22Rv1 (cell line): ENCODE measurements at regions not wholly inside any gene's neighbourhood (a gene's known extent, or its start where the extent isn't known, plus 50 kb on each side); places are given as distances from the start of the nearest gene placed in this dataset.

Experiments
- H3K27ac ChIP-seq: fragments of 450-650 bp; 2 replicates; pipeline ENCODE4 v1.5.1; 2017
- ZFX ChIP-seq: fragments of 450-650 bp; IDR thresholded peaks from 2 replicates; pipeline ENCODE4 v1.6.1; 2017; ENCODE audit warnings: antibody characterized with exemption, borderline replicate concordance
- TF ChIP-seq, protein P1 (sequence below): fragments of 450-650 bp; IDR thresholded peaks from 2 replicates; pipeline ENCODE4 v1.5.1; 2017; ENCODE audit warnings: mild to moderate bottlenecking

DNA sequence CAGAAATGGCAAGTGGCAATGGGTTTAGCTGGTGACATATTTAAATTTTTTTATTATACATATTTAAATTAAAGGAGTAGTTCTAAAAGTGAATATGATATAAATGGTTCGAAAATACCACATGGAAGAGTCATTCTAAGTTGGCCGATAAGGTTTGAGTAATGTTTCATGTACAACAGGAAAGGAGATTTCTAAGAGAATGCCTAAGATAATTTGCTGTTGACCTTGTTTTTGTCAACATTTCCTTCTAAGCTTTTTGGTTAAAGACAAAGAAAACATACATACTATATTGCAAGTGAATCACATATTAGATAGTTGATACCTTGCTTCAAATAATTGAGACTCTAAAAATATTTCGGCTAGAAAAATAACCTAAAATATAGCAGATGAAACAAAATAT, 526.6 kb upstream of the SLIT2 start:
- no peak overlapping the region for H3K27ac ChIP-seq
- no peak for TF ChIP-seq ZFX
- TF ChIP-seq, protein P1, sequence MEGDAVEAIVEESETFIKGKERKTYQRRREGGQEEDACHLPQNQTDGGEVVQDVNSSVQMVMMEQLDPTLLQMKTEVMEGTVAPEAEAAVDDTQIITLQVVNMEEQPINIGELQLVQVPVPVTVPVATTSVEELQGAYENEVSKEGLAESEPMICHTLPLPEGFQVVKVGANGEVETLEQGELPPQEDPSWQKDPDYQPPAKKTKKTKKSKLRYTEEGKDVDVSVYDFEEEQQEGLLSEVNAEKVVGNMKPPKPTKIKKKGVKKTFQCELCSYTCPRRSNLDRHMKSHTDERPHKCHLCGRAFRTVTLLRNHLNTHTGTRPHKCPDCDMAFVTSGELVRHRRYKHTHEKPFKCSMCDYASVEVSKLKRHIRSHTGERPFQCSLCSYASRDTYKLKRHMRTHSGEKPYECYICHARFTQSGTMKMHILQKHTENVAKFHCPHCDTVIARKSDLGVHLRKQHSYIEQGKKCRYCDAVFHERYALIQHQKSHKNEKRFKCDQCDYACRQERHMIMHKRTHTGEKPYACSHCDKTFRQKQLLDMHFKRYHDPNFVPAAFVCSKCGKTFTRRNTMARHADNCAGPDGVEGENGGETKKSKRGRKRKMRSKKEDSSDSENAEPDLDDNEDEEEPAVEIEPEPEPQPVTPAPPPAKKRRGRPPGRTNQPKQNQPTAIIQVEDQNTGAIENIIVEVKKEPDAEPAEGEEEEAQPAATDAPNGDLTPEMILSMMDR, result no peak

DNA sequence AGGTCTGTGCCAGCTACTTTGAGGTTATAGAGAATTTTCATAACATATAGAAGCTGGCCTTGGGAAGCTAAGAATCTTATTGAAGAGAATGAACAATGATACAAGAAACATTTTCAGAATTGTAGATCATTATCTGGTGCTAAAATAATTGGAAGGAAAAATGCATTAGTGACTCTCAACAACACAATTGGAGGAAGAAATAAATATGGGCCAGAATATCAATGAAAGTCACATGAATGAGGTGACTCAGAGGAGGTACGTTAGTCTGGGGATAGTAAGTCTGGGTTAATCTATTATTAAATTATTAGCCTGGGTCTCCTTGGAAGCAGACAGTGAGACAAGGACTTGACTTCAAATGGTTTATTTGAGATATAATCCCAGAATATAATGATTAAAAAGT, 529.3 kb upstream of the SLIT2 start:
- no peak overlapping the region for H3K27ac ChIP-seq
- no peak for TF ChIP-seq ZFX
- TF ChIP-seq, protein P1, result no peak

DNA sequence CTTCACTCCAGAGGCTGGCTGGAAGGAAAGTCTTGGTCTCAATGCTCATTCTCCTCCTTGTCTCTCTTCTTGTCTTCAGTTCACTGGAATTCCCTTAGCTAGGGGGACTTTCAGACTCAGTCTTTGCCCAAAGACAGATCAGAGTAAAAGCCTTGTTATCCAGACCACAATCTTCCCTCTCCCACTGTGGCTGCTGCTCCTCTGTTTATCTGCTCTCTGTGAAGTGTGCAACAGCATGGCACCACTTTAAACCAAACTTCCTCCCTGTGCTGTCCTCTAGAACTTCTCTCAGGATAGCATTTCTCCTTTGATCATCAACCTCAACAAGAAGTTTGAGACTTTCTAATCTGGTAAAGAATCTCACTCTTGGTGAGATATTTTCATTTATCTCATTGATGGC, 530.1 kb upstream of the SLIT2 start:
- H3K27ac ChIP-seq, result no peak overlapping the region
- no peak for TF ChIP-seq ZFX
- TF ChIP-seq, protein P1, result no peak

DNA sequence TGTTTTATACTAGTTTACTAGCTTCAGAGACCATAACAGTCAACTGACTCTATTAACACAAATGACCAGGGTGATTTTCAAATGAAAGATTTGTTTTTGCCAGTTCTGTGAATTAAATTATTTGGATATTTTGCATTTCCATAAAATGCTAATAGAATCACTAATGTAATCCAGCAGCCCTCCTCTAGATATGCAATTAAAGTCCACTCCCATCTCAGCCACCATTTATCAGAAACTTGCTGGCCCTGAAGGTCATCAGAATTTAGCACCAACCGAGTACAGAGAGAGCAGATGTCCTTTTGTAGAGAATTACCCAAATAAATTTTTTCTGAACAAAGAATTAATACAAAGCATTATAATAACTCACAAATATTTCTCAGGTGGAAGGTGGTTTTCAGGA, 531.1 kb upstream of the SLIT2 start:
- H3K27ac ChIP-seq, result no peak overlapping the region
- no peak for TF ChIP-seq ZFX
- TF ChIP-seq, protein P1, result no peak

DNA sequence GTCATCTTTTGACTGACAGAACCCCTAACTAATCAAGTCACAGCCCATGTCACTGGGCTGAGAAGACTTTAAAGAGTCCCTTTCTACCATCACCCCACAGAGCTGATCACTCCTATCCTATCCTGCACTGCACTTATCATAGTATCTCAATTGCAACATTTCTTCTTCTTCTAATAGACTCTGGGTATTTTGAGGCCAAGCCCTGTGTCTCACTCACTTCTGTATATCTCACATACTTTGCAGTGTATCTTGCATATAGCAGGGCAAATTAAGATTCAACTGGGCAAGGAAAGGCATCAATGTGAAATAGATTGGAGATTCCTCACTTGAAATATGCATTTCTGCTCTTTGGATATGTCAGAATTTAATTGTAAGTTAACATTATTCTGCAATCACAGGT, 531.5 kb upstream of the SLIT2 start:
- TF ChIP-seq ZFX, result no peak
- TF ChIP-seq, protein P1, result no peak
- H3K27ac ChIP-seq, result no peak overlapping the region

DNA sequence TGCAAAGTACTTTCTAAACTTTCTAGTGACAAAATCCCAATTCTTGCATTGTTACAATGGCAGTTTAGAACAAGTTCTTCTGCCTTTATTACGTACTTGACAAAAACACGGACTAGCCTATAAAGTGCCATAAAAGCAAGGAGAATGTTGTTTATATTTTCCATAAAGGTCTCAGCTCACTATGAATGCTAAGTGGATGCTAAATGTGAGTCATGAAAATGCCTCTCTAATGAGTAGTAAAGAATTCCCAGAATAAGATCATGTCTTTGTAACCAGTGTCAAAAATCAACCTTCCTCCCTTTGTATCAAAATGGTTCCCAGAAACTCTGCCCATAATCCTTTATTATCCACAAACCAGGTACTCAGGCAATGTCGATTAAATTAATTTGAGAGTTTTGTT, 539.8 kb upstream of the SLIT2 start:
- TF ChIP-seq, protein P1, result no peak
- no peak for TF ChIP-seq ZFX
- no peak overlapping the region for H3K27ac ChIP-seq

DNA sequence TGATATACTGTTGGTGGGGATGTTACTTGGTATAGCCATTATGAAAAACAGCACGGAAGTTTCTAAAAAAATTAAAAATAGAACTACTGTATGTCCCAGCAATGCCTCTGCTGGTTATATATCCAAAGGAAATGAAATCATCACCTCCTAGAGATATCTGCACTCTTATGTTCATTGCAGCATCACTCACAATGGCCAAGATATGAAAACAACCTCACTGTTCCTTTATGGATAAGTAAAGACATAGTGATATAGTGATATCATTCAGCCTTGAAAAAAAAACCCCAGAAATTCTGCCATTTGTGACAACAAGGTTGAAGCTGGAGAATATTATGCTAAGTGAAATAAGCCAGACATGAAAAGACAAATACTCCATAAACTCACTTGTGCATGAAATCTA, 543.8 kb upstream of the SLIT2 start:
- H3K27ac ChIP-seq, result no peak overlapping the region
- TF ChIP-seq, protein P1, result no peak
- no peak for TF ChIP-seq ZFX
